Activated CD8-positive, alpha-beta T cell treated with anti-CD3 and anti-CD28 coated beads for 36 hours (primary cell): ENCODE measurements at regions not wholly inside any gene's neighbourhood (a gene's known extent, or its start where the extent isn't known, plus 50 kb on each side); places are given as distances from the start of the nearest gene placed in this dataset.
A peak's percentile ranks its signal among the peaks of the same experiment; 100 is the strongest.

Source experiments
- ATAC-seq: fragments of 200-7000 bp; cut with Tn5 transposase; one replicate; pipeline ENCODE4 v1.10.0; 2021; ENCODE audit warnings: mild to moderate bottlenecking, moderate library complexity
- CTCF ChIA-PET: fragments of 350-600 bp; sonication (Branson Sonifier 250); formaldehyde crosslinking; loops from one replicate; lab custom pipeline; 2021; ENCODE audit warnings: antibody characterized with exemption; lab: Charles Lee
- POLR2A ChIA-PET: fragments of 350-600 bp; sonication (Branson Sonifier 250); formaldehyde crosslinking; loops from one replicate; lab custom pipeline; 2021; ENCODE audit warnings: antibody characterized with exemption; lab: Charles Lee
- DNase-seq: peaks from one replicate; pipeline ENCODE4 v3.0.0-alpha.2; 2020
- H3K27ac Mint-ChIP-seq: one replicate; pipeline ENCODE4 v1.8.0; 2021; ENCODE audit warnings: mild to moderate bottlenecking, mixed read lengths
- H3K27me3 Mint-ChIP-seq: one replicate; pipeline ENCODE4 v1.8.0; 2021; ENCODE audit warnings: mixed read lengths
- H3K36me3 Mint-ChIP-seq: one replicate; pipeline ENCODE4 v1.8.0; 2021; ENCODE audit warnings: low read depth, mixed read lengths
- H3K4me1 Mint-ChIP-seq: one replicate; pipeline ENCODE4 v1.8.0; 2021; ENCODE audit warnings: low read depth, mixed read lengths
- H3K4me3 Mint-ChIP-seq: one replicate; pipeline ENCODE4 v1.8.0; 2021; ENCODE audit warnings: mild to moderate bottlenecking, moderate library complexity, mixed read lengths
- H3K9me3 Mint-ChIP-seq: one replicate; pipeline ENCODE4 v1.8.0; 2021; ENCODE audit warnings: mixed read lengths
- intact Hi-C: fragments of 100-400 bp; cut with micrococcal nuclease; formaldehyde crosslinking; loops from one replicate; pipeline ENCODE4 v1.10.0; 2022
- TF ChIP-seq, protein P1 (sequence below): fragments of 200-600 bp; IDR thresholded peaks from one replicate; pipeline ENCODE4 v1.8.0; 2022; ENCODE audit warnings: antibody characterized with exemption, mild to moderate bottlenecking

DNA sequence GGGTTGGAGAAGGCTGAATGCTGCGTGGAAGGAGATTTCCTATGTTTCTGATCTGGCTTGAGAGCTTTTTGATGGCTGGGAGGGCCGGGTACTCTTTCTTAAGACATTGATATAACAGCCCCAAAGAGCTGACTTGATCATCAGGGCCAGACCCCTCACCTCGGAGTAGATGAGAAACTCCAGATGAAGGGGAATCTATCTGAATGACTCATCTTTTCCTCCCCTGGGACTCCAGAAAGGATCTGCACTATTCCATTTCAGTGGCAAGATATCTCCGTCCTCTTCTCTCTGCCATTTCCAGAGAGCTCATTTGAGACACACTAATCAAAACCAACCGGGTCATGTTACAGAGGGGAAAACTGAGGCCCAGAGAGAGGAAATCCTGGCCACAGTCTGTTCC, 92.9 kb upstream of the MSX1 start:
- H3K27ac Mint-ChIP-seq = no peak overlapping the region
- H3K4me1 Mint-ChIP-seq = peaks cover 18% of the 10 kb centered on the region
- no peak overlapping the region for H3K4me3 Mint-ChIP-seq
- no peaks in the 10 kb centered on the region for H3K36me3 Mint-ChIP-seq
- ATAC-seq = no peak
- TF ChIP-seq, protein P1, sequence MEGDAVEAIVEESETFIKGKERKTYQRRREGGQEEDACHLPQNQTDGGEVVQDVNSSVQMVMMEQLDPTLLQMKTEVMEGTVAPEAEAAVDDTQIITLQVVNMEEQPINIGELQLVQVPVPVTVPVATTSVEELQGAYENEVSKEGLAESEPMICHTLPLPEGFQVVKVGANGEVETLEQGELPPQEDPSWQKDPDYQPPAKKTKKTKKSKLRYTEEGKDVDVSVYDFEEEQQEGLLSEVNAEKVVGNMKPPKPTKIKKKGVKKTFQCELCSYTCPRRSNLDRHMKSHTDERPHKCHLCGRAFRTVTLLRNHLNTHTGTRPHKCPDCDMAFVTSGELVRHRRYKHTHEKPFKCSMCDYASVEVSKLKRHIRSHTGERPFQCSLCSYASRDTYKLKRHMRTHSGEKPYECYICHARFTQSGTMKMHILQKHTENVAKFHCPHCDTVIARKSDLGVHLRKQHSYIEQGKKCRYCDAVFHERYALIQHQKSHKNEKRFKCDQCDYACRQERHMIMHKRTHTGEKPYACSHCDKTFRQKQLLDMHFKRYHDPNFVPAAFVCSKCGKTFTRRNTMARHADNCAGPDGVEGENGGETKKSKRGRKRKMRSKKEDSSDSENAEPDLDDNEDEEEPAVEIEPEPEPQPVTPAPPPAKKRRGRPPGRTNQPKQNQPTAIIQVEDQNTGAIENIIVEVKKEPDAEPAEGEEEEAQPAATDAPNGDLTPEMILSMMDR = no peak
- H3K9me3 Mint-ChIP-seq = peaks cover 4% of the 10 kb centered on the region
- DNase-seq = no peak
- CTCF ChIA-PET = no interaction called here
- H3K27me3 Mint-ChIP-seq = peaks cover 9% of the 10 kb centered on the region
- intact Hi-C loops = no loop called here
- POLR2A ChIA-PET = interaction anchor here (0.5 kb wide), 1 partner anchor 921 kb away, joined by 3 read pairs; no protein-coding TSS in a partner anchor

DNA sequence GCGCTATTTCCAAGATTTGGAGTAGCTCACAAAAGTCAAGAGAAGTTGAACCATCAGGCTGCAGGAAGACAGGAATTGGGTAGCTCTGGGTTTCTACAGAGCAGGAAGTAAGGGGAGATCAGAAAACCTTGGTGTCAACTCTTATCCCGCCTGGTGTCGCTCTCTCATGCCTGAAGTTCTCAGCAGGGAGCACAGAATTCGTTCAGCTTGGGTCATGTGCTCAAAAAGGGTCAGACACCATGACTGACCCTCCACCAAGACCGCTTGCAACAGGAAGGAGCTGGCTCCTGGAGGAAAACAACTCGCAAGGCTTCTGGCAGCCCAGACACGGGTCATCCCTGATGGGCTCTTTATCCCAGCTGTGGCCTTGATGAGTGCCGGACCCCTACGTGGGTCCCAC, 93.7 kb upstream of the MSX1 start:
- CTCF ChIA-PET = no interaction called here
- Mint-ChIP-seq H3K9me3 (peaks cover 4% of the 10 kb centered on the region), H3K27me3 (peaks cover 9% of the 10 kb centered on the region), H3K4me3 (no peak overlapping the region), H3K36me3 (no peaks in the 10 kb centered on the region), H3K4me1 (peaks cover 18% of the 10 kb centered on the region), H3K27ac (no peak overlapping the region)
- intact Hi-C loops = no loop called here
- TF ChIP-seq, protein P1 = no peak
- ATAC-seq = no peak
- POLR2A ChIA-PET = no interaction called here
- DNase-seq = no peak

DNA sequence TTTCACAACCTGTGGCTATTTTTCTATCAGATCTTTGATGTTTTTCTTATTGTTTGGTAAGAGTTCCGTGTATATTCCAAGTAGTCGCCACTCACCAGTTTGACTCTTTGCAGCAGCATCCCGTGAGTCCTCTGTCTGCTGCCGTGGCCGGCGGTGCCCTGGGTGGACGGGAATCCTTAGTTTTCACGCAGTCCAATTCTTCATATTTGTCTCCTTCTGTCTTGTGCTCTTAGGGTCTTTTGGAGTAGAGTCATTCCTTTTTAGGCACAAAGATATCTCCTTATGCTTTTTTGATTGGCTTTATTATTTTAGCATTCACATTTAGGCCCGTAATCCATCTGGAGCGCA, 94.9 kb upstream of the MSX1 start:
- peaks cover 4% of the 10 kb centered on the region for H3K9me3 Mint-ChIP-seq
- TF ChIP-seq, protein P1 = no peak
- no peak overlapping the region for H3K4me3 Mint-ChIP-seq
- H3K27ac Mint-ChIP-seq = no peak overlapping the region
- H3K36me3 Mint-ChIP-seq = no peaks in the 10 kb centered on the region
- DNase-seq (no peak), ATAC-seq (no peak)
- H3K4me1 Mint-ChIP-seq = peaks cover 18% of the 10 kb centered on the region
- POLR2A ChIA-PET = no interaction called here
- CTCF ChIA-PET = no interaction called here
- H3K27me3 Mint-ChIP-seq = peaks cover 9% of the 10 kb centered on the region
- intact Hi-C loops = no loop called here

DNA sequence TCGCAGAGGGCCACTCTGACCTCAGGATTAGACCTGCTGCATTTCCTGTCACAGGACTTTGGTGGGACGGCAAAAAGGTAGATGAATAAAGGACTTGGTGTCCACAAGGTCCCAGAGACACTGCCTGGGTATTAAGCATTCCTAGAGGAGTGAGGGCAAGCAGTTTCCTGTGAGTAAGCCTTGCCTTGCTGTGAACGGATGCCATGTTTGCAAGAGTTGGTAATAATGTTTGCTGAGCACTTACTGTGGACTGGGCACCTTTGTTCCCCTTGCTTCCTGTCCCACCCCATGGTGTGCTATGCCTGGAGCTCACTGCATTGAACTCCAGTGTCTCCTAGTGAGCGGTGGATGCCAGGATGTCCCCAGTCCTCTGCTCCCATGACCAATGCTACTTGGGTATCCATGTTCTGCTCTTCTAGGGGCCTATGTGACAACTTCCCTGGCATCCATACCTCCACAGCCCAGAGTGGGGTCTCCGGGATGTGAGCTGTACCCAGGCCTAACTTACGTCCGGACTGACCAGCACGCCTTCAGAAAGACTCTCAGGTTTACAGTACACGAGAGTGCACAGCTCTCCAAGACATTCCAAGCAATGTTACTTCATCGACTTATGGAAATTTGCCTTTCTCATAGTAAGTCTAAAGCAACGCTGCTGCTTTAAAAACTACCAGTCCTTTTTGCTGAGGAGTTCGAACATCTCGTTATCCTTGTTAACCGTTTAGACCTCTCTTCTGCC, 95.5 kb upstream of the MSX1 start:
- ATAC-seq (no peak), DNase-seq (no peak)
- H3K9me3 Mint-ChIP-seq = peaks cover 4% of the 10 kb centered on the region
- intact Hi-C loops = no loop called here
- ChIA-PET CTCF (no interaction called here), POLR2A (no interaction called here)
- TF ChIP-seq, protein P1 = no peak
- H3K4me3 Mint-ChIP-seq = no peak overlapping the region
- H3K36me3 Mint-ChIP-seq = no peaks in the 10 kb centered on the region
- peaks cover 9% of the 10 kb centered on the region for H3K27me3 Mint-ChIP-seq
- H3K27ac Mint-ChIP-seq = no peak overlapping the region
- peaks cover 18% of the 10 kb centered on the region for H3K4me1 Mint-ChIP-seq

DNA sequence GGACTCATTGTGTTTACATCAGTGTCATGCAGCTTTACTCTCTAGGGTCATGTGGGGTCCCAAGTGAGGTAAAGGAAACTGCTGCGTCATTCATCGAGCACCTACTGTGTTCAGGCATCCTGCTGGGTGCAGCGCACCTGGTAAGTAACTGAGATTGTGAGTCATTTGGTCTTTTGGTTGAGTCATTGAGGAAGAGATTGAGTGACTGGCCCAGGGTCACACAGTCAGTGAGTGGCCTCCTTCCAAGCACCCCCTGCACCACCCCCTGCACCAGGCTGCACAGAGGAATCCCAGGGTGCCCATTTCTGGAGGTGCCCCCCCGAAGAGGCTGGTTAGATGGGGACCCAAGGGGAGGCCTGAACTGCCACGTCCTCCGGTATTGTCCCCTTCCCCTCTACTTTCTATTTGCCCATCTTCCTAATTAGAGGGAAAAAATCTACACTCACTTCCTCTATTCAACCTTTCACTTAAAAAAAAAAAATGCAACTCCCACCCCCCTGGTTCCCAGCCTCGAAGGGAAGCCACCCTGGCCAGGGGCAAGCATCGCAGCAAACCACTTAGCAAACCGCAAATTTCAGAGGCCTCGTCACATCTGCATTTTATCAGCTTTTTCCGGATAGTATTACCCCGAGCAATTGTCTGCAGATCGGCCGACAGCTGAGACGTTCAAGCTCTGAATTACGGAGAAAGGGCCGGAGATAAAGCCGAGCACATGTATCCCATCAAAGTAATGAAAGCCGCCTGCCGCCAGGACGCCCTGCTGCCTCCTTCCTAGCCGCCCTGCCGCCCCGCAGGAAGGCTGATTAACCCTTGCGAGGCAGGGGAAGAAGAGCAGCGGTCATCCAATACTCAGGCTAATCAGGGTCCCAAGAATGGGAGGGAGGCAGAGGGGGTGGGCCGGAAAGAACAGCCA, 96.3 kb upstream of the MSX1 start:
- Mint-ChIP-seq H3K4me3 (peak overlapping the region; percentile 52), H3K4me1 (peaks cover 18% of the 10 kb centered on the region), H3K27ac (peak overlapping the region; percentile 79), H3K36me3 (no peaks in the 10 kb centered on the region), H3K9me3 (peaks cover 4% of the 10 kb centered on the region), H3K27me3 (peaks cover 9% of the 10 kb centered on the region)
- peak; percentile 95 for ATAC-seq
- ChIA-PET POLR2A (no interaction called here), CTCF (no interaction called here)
- TF ChIP-seq, protein P1 = no peak
- DNase-seq = peak; percentile 83
- intact Hi-C loops = no loop called here
